NT2/D1 (cell line): ENCODE measurements at regions not wholly inside any gene's neighbourhood (a gene's known extent, or its start where the extent isn't known, plus 50 kb on each side); places are given as distances from the start of the nearest gene placed in this dataset.

Source experiments
- DNase-seq: peaks from one replicate; pipeline ENCODE4 v3.0.0-alpha.2; 2011; ENCODE audit warnings: low read depth, low spot score
- H3K27me3 ChIP-seq: 2 replicates; pipeline ENCODE4 v1.6.0; 2011; ENCODE audit warnings: mild to moderate bottlenecking; ENCODE audit not compliant: insufficient read length, insufficient read depth
- H3K36me3 ChIP-seq: 2 replicates; pipeline ENCODE4 v1.6.1; 2011; ENCODE audit warnings: mild to moderate bottlenecking, low read length, mixed read lengths; ENCODE audit not compliant: insufficient read depth, insufficient read length
- H3K4me1 ChIP-seq: 2 replicates; pipeline ENCODE4 v1.5.1; 2011; ENCODE audit not compliant: insufficient read depth, insufficient read length
- H3K4me3 ChIP-seq: 2 replicates; pipeline ENCODE4 v1.5.1; 2011; ENCODE audit warnings: low read depth; ENCODE audit not compliant: insufficient read length
- H3K9ac ChIP-seq: 2 replicates; pipeline ENCODE4 v1.6.0; 2011; ENCODE audit warnings: low read depth; ENCODE audit not compliant: insufficient read length
- H3K9me3 ChIP-seq: 2 replicates; pipeline ENCODE4 v1.5.1; 2011; ENCODE audit warnings: mild to moderate bottlenecking, low read length; ENCODE audit not compliant: insufficient read depth
- SUZ12 ChIP-seq: IDR thresholded peaks from 2 replicates; pipeline ENCODE4 v1.6.1; 2011; ENCODE audit not compliant: insufficient read length, insufficient read depth; ENCODE audit errors: extremely low read depth
- YY1 ChIP-seq: IDR thresholded peaks from 2 replicates; pipeline ENCODE4 v1.6.1; 2011; ENCODE audit not compliant: insufficient read length, insufficient read depth
- ZNF274 ChIP-seq: IDR thresholded peaks from 2 replicates; pipeline ENCODE4 v1.6.1; 2011; ENCODE audit warnings: mild to moderate bottlenecking, low read depth, low read length

GRCh38 chr20:40104959-40105358, 584.1 kb downstream of the MAFB start:
- no peak overlapping the region for H3K4me3 ChIP-seq
- no peaks in the 10 kb centered on the region for H3K9me3 ChIP-seq
- TF ChIP-seq SUZ12 (no peak), ZNF274 (no peak), YY1 (no peak)
- no peaks in the 10 kb centered on the region for H3K4me1 ChIP-seq
- no peak for DNase-seq
- H3K27me3 ChIP-seq, result no peaks in the 10 kb centered on the region
- H3K36me3 ChIP-seq, result no peaks in the 10 kb centered on the region
- no peak overlapping the region for H3K9ac ChIP-seq

- no peaks in the 10 kb centered on the region for H3K27me3 ChIP-seq
Measured at GRCh38 chr20:40103420-40103819, 585.6 kb downstream of the MAFB start.

GRCh38 chr20:40101560-40101959, 587.5 kb downstream of the MAFB start:
- no peak overlapping the region for H3K4me3 ChIP-seq
- H3K4me1 ChIP-seq, result no peaks in the 10 kb centered on the region
- H3K27me3 ChIP-seq, result no peaks in the 10 kb centered on the region
- no peak for DNase-seq
- no peaks in the 10 kb centered on the region for H3K36me3 ChIP-seq
- no peak for TF ChIP-seq ZNF274
- TF ChIP-seq YY1, result no peak
- no peak for TF ChIP-seq SUZ12
- no peak overlapping the region for H3K9ac ChIP-seq
- H3K9me3 ChIP-seq, result no peaks in the 10 kb centered on the region

More at GRCh38 chr20:40103420-40103819, 585.6 kb downstream of the MAFB start:
- H3K4me1 ChIP-seq, result no peaks in the 10 kb centered on the region
- no peak overlapping the region for H3K4me3 ChIP-seq
- H3K36me3 ChIP-seq, result no peaks in the 10 kb centered on the region
- TF ChIP-seq SUZ12 (no peak), YY1 (no peak), ZNF274 (no peak)
- no peak for DNase-seq
- no peaks in the 10 kb centered on the region for H3K9me3 ChIP-seq
- H3K9ac ChIP-seq, result no peak overlapping the region

- Histone ChIP-seq H3K9me3 (no peaks in the 10 kb centered on the region), H3K36me3 (no peaks in the 10 kb centered on the region), H3K27me3 (no peaks in the 10 kb centered on the region), H3K4me3 (no peak overlapping the region), H3K9ac (no peak overlapping the region), H3K4me1 (no peaks in the 10 kb centered on the region)
- TF ChIP-seq YY1 (no peak), ZNF274 (no peak), SUZ12 (no peak)
- DNase-seq, result no peak
Measured at GRCh38 chr20:40100261-40100660, 588.8 kb downstream of the MAFB start.

- no peak for DNase-seq
- H3K27me3 ChIP-seq, result no peaks in the 10 kb centered on the region
- peaks cover 26% of the 10 kb centered on the region for H3K9me3 ChIP-seq
Measured at GRCh38 chr20:40090236-40090635, 598.8 kb downstream of the MAFB start.

GRCh38 chr20:40087496-40087895, 601.5 kb downstream of the MAFB start:
- TF ChIP-seq SUZ12 (no peak), YY1 (no peak), ZNF274 (no peak)
- Histone ChIP-seq H3K27me3 (no peaks in the 10 kb centered on the region), H3K4me1 (no peaks in the 10 kb centered on the region), H3K9me3 (peaks cover 20% of the 10 kb centered on the region), H3K9ac (no peak overlapping the region), H3K4me3 (no peak overlapping the region), H3K36me3 (no peaks in the 10 kb centered on the region)
- DNase-seq, result no peak

More at GRCh38 chr20:40090236-40090635, 598.8 kb downstream of the MAFB start:
- Histone ChIP-seq H3K9ac (no peak overlapping the region), H3K36me3 (no peaks in the 10 kb centered on the region), H3K4me1 (no peaks in the 10 kb centered on the region), H3K4me3 (no peak overlapping the region)
- TF ChIP-seq SUZ12 (no peak), ZNF274 (no peak), YY1 (no peak)

- TF ChIP-seq YY1 (no peak), ZNF274 (no peak)
- DNase-seq, result no peak
- Histone ChIP-seq H3K9ac (no peak overlapping the region), H3K9me3 (0 out of 2 replicates have a peak, but pooled peaks cover 6% of the 10 kb centered on the region), H3K27me3 (no peaks in the 10 kb centered on the region), H3K36me3 (no peaks in the 10 kb centered on the region), H3K4me3 (no peak overlapping the region), H3K4me1 (no peaks in the 10 kb centered on the region)
Measured at GRCh38 chr20:40085513-40085912, 603.5 kb downstream of the MAFB start.

GRCh38 chr20:40082436-40082835, 606.6 kb downstream of the MAFB start:
- H3K36me3 ChIP-seq, result no peaks in the 10 kb centered on the region
- H3K9ac ChIP-seq, result no peak overlapping the region
- DNase-seq, result no peak
- TF ChIP-seq ZNF274, result no peak
- no peak for TF ChIP-seq YY1
- TF ChIP-seq SUZ12, result no peak
- no peak overlapping the region for H3K4me3 ChIP-seq
- no peaks in the 10 kb centered on the region for H3K27me3 ChIP-seq
- H3K9me3 ChIP-seq, result peaks cover 6% of the 10 kb centered on the region; the same call in 1 of the 2 replicates
- no peaks in the 10 kb centered on the region for H3K4me1 ChIP-seq
